Stimulated activated CD8-positive, alpha-beta memory T cell treated with anti-CD3 and anti-CD28 coated beads, Interleukin-15, amount 100 ng/mL, for 1 hour (primary cell): ENCODE measurements at regions not wholly inside any gene's neighbourhood (a gene's known extent, or its start where the extent isn't known, plus 50 kb on each side); places are given as distances from the start of the nearest gene placed in this dataset.

Source experiments
- DNase-seq: peaks from one replicate; pipeline ENCODE4 v3.0.0-alpha.2; 2020; ENCODE audit warnings: low read depth

- DNase-seq, result no peak
Observed at GRCh38 chr5:133797167-133797566, 171.3 kb downstream of the C5orf15 start.

GRCh38 chr5:133796186-133796585 is 172.2 kb downstream of the C5orf15 start:
- no peak for DNase-seq

GRCh38 chr5:133794771-133795415 is 173.5 kb downstream of the C5orf15 start:
- no peak for DNase-seq

GRCh38 chr5:133793756-133794465 is 174.5 kb downstream of the C5orf15 start:
- DNase-seq, result no peak

- DNase-seq, result no peak
Observed at GRCh38 chr5:133792655-133793054, 175.8 kb downstream of the C5orf15 start.

- DNase-seq, result no peak
Observed at GRCh38 chr5:133792024-133792423, 176.4 kb downstream of the C5orf15 start.

- DNase-seq, result no peak
Observed at GRCh38 chr5:133790898-133791297, 177.5 kb downstream of the C5orf15 start.

GRCh38 chr5:133789428-133789827 is 177.1 kb upstream of the FSTL4 start:
- no peak for DNase-seq

- no peak for DNase-seq
Observed at GRCh38 chr5:133788121-133788520, 175.8 kb upstream of the FSTL4 start.

GRCh38 chr5:133786420-133786819 is 174.1 kb upstream of the FSTL4 start:
- no peak for DNase-seq

- no peak for DNase-seq
Observed at GRCh38 chr5:133785182-133785581, 172.8 kb upstream of the FSTL4 start.

- no peak for DNase-seq
Observed at GRCh38 chr5:133783481-133783880, 171.1 kb upstream of the FSTL4 start.

- DNase-seq, result no peak
Observed at GRCh38 chr5:133782736-133783135, 170.4 kb upstream of the FSTL4 start.

- no peak for DNase-seq
Observed at GRCh38 chr5:133781436-133782225, 169.3 kb upstream of the FSTL4 start.

- no peak for DNase-seq
Observed at GRCh38 chr5:133780619-133781280, 168.4 kb upstream of the FSTL4 start.

- no peak for DNase-seq
Observed at GRCh38 chr5:133779828-133780475, 167.6 kb upstream of the FSTL4 start.

- DNase-seq, result no peak
Observed at GRCh38 chr5:133778636-133779035, 166.3 kb upstream of the FSTL4 start.

- DNase-seq, result no peak
Observed at GRCh38 chr5:133777951-133778350, 165.6 kb upstream of the FSTL4 start.

- DNase-seq, result no peak
Observed at GRCh38 chr5:133775584-133776304, 163.4 kb upstream of the FSTL4 start.

- DNase-seq, result no peak
Observed at GRCh38 chr5:133773247-133774202, 161.2 kb upstream of the FSTL4 start.
